Dermis microvascular lymphatic vessel endothelial cell (primary cell): ENCODE measurements at regions not wholly inside any gene's neighbourhood (a gene's known extent, or its start where the extent isn't known, plus 50 kb on each side); places are given as distances from the start of the nearest gene placed in this dataset.
"Not testable (repeated sequence)": the region's sequence is repeated elsewhere in the genome, so short reads cannot be mapped to it uniquely, and the experiment has no call there.

ENCODE experiments used
- DNase-seq, 2 donors: peaks; one replicate each; pipeline versions ENCODE4 v3.0.0 to v3.0.0-alpha.2; 2010; ENCODE audit warnings: low read depth in 2 of 2

DNA sequence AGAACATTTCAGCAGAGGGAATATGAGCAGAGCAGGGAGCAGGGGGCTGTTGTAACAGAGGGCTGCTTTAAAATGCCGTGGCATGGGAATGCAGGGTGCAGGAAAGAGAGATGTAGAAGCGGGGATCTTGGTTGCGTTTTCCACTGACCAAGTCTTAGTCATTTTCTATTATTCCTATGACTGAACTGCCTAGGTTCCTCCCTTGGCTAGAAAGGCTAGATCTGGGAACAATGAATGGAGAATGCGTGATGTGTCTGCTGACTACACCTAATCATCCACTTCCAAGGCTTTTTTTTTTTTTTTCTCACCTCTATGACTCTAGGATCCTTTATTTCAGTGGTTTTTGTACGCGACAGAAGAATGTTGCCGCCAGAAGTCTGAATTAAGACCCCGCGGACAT, 607.4 kb upstream of the TBL1XR1 start:
- no peak for DNase-seq

GRCh38 chr3:177807150-177807875, 610.0 kb upstream of the TBL1XR1 start:
- DNase-seq: no peak

- not testable (repeated sequence) for DNase-seq
Measured at GRCh38 chr3:177808928-177809478, 611.7 kb upstream of the TBL1XR1 start.

- DNase-seq: peak; percentile 70 to 85
Measured at GRCh38 chr3:177810162-177810623, 612.9 kb upstream of the TBL1XR1 start.

GRCh38 chr3:177811112-177811511, 613.8 kb upstream of the TBL1XR1 start:
- DNase-seq: no peak

DNA sequence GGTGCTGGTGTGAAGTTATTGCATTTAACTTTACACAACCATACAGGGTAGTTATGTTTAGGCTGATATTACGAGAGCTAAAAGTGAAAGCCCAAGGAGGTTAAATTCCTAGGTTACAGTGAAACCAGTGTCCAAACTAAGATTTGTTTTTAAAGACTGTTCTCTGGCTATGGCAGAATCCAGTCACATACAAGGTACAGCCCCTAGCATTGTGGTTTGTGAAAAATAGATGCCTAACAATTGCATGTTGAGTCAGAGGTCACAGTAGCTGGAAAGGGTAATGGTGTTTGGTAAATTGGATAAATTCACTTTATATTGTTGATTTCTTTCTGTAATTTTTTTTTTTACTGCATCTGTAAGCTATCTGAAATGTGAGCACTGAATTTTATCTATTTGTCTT, 614.6 kb upstream of the TBL1XR1 start:
- DNase-seq: peak in 1 of 2 donors; percentile 23

- DNase-seq: peak in 1 of 2 donors; percentile 41
Measured at GRCh38 chr3:177812492-177812891, 615.2 kb upstream of the TBL1XR1 start.

DNA sequence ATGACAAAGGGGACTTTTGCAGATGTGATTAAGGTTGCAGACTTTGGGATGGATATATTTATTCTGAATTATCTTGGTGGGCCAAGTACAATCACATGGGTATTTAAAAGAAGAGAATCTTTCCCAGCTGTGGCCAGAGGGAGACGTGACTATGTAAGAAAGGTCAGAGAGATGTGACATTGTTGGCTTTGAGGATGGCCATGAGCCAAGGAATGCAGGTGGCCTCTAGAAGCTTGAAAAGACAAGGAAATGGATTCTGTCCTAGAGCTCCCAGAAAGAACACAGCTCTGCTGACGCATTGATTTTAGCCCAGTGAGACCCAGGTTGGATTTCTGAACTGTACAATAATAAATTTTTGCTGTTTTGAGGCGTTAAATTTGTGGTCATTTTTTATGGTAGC, 616.0 kb upstream of the TBL1XR1 start:
- peak in 1 of 2 donors; percentile 90 for DNase-seq

DNA sequence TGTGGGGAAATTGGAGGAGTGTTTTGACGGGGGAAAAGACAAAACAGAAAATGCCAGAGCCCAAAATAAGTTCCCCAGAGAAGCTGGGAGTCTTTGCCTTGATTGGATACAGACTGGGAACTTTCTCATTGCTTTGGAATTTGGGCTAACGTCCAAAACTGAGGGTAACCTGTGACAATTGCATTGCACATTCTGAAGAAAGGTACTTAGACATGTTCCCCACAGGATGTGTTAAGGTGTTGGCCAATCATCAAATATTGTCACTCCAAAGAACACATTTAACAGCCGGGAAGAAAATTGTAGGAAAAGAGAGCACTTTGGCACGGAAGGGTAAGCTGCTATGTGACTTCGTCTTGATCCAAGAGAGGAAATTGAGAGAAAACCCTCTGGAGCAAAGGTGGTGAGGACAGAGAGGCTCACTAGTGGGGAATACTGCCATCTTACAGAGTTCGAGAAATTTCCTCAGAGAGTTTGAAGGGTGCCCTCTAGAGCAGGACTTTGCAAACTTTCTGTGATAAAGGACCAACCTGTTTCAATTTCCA, 619.5 kb upstream of the TBL1XR1 start:
- DNase-seq: peak in 1 of 2 donors; percentile 67

DNA sequence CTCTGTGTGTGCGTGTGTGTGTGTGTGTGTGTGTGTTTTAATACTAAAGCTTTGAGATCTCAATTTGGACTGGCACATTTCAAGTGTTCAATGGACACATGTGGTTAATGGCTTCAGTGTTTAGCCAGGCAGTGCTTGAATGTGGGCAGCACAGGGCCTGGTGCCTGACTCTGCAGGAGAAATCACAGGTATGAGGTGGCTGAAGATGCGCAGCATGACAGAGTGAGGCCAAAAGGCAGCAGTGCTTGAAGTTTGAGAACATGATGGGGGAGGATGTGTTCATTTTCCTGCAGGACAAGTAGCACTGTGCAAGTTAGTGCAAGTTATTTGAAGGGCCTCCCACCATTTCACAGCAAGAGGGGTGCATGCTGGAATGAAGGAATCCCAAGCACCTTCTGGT, 620.5 kb upstream of the TBL1XR1 start:
- no peak for DNase-seq

GRCh38 chr3:177818712-177819240, 621.5 kb upstream of the TBL1XR1 start:
- peak in 1 of 2 donors; percentile 39 for DNase-seq

- no peak for DNase-seq
Measured at GRCh38 chr3:177820683-177821316, 623.5 kb upstream of the TBL1XR1 start.

DNA sequence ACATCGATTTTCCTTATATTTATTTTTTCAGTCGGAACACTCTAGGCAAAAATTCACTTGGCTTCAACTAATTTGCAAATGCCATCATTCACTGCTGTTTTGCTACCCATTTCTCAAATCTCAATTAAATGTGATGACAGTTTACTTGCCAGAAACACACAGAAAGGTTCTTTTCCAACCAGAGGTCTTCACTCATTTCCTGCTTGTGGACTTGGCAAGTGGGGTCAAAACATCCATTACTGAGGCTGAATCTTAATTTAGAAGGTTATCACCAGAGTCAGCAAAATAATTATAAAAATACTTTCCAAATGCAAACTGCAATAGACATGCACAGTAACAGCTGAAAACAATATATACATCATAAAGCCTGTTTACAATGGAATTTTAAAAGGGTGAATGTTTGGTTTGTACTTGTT, 625.4 kb upstream of the TBL1XR1 start:
- no peak for DNase-seq

GRCh38 chr3:177823701-177824189, 626.5 kb upstream of the TBL1XR1 start:
- DNase-seq: no peak

- peak; percentile 88 to 92 for DNase-seq
Measured at GRCh38 chr3:177824190-177824786, 627.0 kb upstream of the TBL1XR1 start.

DNA sequence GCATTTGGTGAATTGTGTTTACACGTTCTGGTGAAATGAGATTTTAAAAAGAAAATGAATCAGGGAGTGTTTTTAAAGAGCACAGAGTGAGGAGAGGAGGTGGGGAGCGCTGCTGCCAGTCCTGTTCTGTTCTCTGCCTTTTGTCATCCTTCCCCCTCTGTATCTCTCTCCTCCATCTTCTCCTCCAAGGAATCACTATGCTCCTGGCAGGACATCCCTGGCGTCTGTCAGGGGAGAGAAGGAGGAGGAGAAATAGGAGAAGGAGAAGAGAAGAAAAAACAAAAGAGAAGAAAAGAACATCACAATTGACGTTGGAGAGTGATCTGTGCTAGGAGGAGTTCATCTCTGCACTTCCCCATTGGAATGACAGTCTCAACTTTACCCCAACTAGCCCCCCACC, 627.6 kb upstream of the TBL1XR1 start:
- no peak for DNase-seq

DNA sequence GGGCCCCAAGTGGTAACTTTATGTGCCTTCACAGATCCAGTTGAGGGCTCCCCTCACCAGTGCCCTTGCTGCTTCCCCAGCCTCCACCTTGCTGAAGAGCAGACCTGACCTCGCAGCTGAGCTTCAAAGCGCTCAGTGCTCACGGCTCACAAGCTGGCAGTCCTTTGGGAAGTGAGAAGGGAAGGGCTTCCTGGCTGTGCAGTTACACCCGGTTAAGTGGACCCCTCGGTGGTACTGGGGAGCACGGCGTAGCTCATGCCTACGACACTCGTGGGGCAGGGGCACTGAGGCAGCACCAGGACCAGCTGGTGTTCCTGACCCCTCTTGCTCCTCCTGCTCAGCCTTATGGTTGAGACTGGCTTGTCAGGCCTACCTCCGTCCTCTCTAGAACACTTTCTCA, 629.0 kb upstream of the TBL1XR1 start:
- DNase-seq: no peak

DNA sequence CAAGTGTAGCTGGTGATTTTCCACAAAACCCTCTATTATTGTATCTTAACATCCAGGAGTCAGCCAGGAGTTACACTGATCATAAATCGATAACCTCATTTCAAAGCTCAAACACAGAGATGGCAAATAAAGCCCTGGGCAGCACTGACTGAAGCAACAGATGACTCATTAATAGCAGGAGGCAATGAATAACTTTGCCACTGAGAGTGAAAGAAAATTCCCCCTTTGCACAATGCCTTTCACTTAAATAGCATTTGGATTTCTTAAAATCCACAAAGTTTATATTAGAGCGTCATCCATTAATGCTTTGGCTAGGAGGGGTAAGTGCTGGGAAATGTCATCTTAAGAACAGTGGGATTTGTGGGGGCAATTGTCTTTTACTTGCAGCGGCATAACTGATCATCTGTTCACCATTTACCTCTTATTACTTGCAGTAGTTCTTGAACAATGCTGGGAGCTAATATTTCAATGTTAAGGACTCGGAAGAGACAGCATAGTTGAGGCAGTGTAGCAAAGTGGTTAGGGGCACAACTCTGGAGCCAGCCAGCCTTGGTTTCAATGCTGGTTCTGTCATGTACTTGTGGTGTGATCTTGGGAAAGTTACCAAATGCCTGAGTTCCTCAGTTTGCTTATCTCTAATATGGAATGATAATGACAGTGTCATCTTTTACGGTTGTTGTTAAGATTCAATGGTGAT, 630.4 kb upstream of the TBL1XR1 start:
- peak; percentile 36 to 78 for DNase-seq

- DNase-seq: no peak
Measured at GRCh38 chr3:177828208-177828565, 630.9 kb upstream of the TBL1XR1 start.

DNA sequence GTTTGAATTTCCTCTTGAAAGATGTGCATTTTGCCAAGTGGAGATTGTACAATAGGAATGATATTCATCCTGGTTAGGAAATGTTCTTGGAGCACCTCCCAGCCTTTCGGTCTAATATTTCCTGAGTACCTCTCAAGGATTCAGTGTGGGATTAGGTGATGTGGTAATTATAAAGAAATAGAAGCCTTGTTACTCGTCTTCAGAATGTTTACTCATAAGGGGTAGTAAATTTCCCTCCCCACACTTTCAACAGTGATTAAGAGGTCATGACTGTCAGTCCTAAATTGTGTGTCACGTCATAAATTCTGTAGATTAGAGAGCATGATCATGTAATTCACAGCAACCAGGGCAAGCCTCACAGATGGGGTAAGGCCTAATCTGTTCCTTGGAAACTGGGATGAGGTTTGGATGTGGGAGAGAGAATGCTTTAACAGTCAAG, 633.1 kb upstream of the TBL1XR1 start:
- DNase-seq: no peak

DNA sequence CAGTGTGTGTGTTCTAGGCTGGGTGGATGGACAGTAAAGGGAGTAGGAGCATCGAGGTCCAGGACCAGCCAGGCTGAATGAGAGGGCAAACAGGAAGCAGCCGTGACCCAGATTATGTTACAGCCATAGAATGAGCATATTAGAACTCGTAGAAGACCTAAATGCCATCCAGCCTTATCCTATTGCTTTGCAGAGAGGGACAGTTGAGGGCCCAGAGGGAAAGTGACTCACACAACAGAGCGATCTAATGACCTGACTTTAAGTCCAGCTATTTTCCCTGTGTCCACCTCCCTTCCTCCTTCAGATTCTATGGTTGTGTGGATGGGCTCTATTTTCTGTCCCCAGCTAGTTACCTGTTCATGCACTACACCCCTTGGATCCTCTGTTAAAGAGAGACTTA, 634.1 kb upstream of the TBL1XR1 start:
- DNase-seq: peak in 1 of 2 donors; percentile 35
